HCT116 (cell line): ENCODE measurements at regions not wholly inside any gene's neighbourhood (a gene's known extent, or its start where the extent isn't known, plus 50 kb on each side); places are given as distances from the start of the nearest gene placed in this dataset.

Experiments used
- ATAC-seq: fragments of 200-7000 bp; cut with Tn5 transposase; 2 replicates; pipeline ENCODE4 v1.9.1; 2020; ENCODE audit warnings: mild to moderate bottlenecking, moderate library complexity
- BruUV-seq: library from RNA; stranded (reverse); fragments of 400-500 nt; replicated peaks from 2 replicates; lab custom pipeline; 2021; lab: Mats Ljungman, UMichigan
- CTCF ChIA-PET: fragments of 300-600 bp; sonication (Branson Sonifier 250); formaldehyde crosslinking; loops from one replicate; lab custom pipeline; 2021; ENCODE audit warnings: antibody characterized with exemption; lab: Charles Lee
- POLR2A ChIA-PET: fragments of 300-600, 350-600 bp; sonication (Branson Sonifier 250); formaldehyde crosslinking; loops from one replicate; lab custom pipeline; 2021; ENCODE audit warnings: antibody characterized with exemption; lab: Charles Lee
- RAD21 ChIA-PET, 2 experiments: fragments of 300-600 bp; sonication (Branson Sonifier 250); formaldehyde crosslinking; loops; one replicate each; lab custom pipeline; 2023; ENCODE audit warnings: low total read pairs in 2 of 2; ENCODE audit not compliant: uncharacterized antibody in 2 of 2, unreplicated experiment in 2 of 2, low non-redundant PET in 1 of 2; lab: Charles Lee
- DNase-seq: peaks from one replicate; pipeline ENCODE4 v3.0.0-alpha.2; 2010; ENCODE audit warnings: low read depth, low spot score
- H2AFZ ChIP-seq: fragments of 200-600 bp; shearing (Covaris generic), sonication (generic); 2 replicates; pipeline ENCODE4 v1.6.1; 2017; ENCODE audit warnings: low read depth, mixed run types, mixed read lengths, antibody characterized with exemption, low read length; ENCODE audit not compliant: poor library complexity, severe bottlenecking
- H3K27ac ChIP-seq: 2 replicates; pipeline ENCODE4 v1.5.1; 2012; ENCODE audit warnings: low read depth, low read length
- H3K27me3 ChIP-seq: fragments of 200-600 bp; sonication (generic); 2 replicates; pipeline ENCODE4 v1.6.1; 2016; ENCODE audit warnings: mixed run types, low read length, mixed read lengths; ENCODE audit not compliant: insufficient read depth
- H3K36me3 ChIP-seq, 2 experiments: fragments of 200-500 bp in 1 of 2; fragments of 200-600 bp in 1 of 2; sonication (Bioruptor generic) in 1 of 2; sonication (generic) in 1 of 2; 2 replicates each; pipeline versions ENCODE4 v1.5.1 to v1.6.1; 2014 to 2016; ENCODE audit warnings: low read length in 2 of 2, inconsistent platforms in 1 of 2, mixed read lengths in 1 of 2, mixed run types in 1 of 2; ENCODE audit not compliant: insufficient read depth in 2 of 2, control insufficient read depth in 1 of 2
- H3K4me1 ChIP-seq, 2 experiments: fragments of 200-600 bp in 1 of 2; sonication (generic) in 1 of 2; 2 replicates each; pipeline versions ENCODE4 v1.5.1 to v1.6.1; 2012 to 2017; ENCODE audit warnings: low read length in 2 of 2, inconsistent platforms in 1 of 2, mild to moderate bottlenecking in 1 of 2, mixed read lengths in 1 of 2, mixed run types in 1 of 2, moderate library complexity in 1 of 2; ENCODE audit not compliant: insufficient read depth in 2 of 2, control insufficient read depth in 1 of 2
- H3K4me2 ChIP-seq: fragments of 200-600 bp; sonication (generic); 2 replicates; pipeline ENCODE4 v1.6.1; 2017; ENCODE audit warnings: mixed run types, low read length, mixed read lengths
- H3K4me3 ChIP-seq, 2 experiments: fragments of 200-600 bp in 1 of 2; sonication (generic) in 1 of 2; replicated peaks in 1 of 2; 2 replicates each; pipeline ENCODE4 v1.5.1; 2011 to 2016; ENCODE audit warnings: low read length in 2 of 2, control low read depth in 1 of 2, low read depth in 1 of 2, mild to moderate bottlenecking in 1 of 2, mixed read lengths in 1 of 2, mixed run types in 1 of 2
- H3K79me2 ChIP-seq: fragments of 200-600 bp; sonication (generic); 2 replicates; pipeline ENCODE4 v1.6.1; 2017; ENCODE audit warnings: mild to moderate bottlenecking, mixed run types, low read length, moderate library complexity, mixed read lengths; ENCODE audit not compliant: insufficient read depth
- H3K9ac ChIP-seq: fragments of 200-600 bp; sonication (generic); 2 replicates; pipeline ENCODE4 v1.6.1; 2016; ENCODE audit warnings: low read length, mixed read lengths
- H3K9me2 ChIP-seq: fragments of 200-600 bp; sonication (generic), shearing (Covaris generic); 2 replicates; pipeline ENCODE4 v1.6.1; 2017; ENCODE audit warnings: mixed run types, mild to moderate bottlenecking, moderate library complexity; ENCODE audit not compliant: insufficient read depth
- H3K9me3 ChIP-seq, 2 experiments: fragments of 200-500 bp in 1 of 2; fragments of 200-600 bp in 1 of 2; sonication (Bioruptor generic) in 1 of 2; sonication (generic) in 1 of 2; 2 replicates each; pipeline ENCODE4 v1.6.1; 2014 to 2017; ENCODE audit warnings: low read length in 2 of 2, mixed read lengths in 2 of 2, inconsistent platforms in 1 of 2, low read depth in 1 of 2, mild to moderate bottlenecking in 1 of 2, mixed run types in 1 of 2, moderate library complexity in 1 of 2; ENCODE audit not compliant: control insufficient read depth in 1 of 2, insufficient read depth in 1 of 2
- H4K20me1 ChIP-seq: fragments of 200-600 bp; sonication (generic), shearing (Covaris generic); 2 replicates; pipeline ENCODE4 v1.6.1; 2017; ENCODE audit warnings: mixed run types, mild to moderate bottlenecking, moderate library complexity; ENCODE audit not compliant: insufficient read depth
- ATF3 ChIP-seq: IDR thresholded peaks from 2 replicates; pipeline ENCODE4 v1.6.1; 2012
- CBX3 ChIP-seq: IDR thresholded peaks from 2 replicates; pipeline ENCODE4 v1.6.1; 2012; ENCODE audit warnings: low read depth
- EGR1 ChIP-seq: IDR thresholded peaks from 2 replicates; pipeline ENCODE4 v1.6.1; 2012; ENCODE audit warnings: low read depth
- EZH2 ChIP-seq: fragments of 200-600 bp; sonication (generic); IDR thresholded peaks from 2 replicates; pipeline ENCODE4 v1.6.1; 2017; ENCODE audit warnings: antibody characterized with exemption, mixed run types
- EZH2phosphoT487 ChIP-seq: fragments of 200-600 bp; IDR thresholded peaks from 2 replicates; pipeline ENCODE4 v1.6.1; 2018; ENCODE audit warnings: antibody characterized with exemption, borderline replicate concordance
- FOSL1 ChIP-seq: IDR thresholded peaks from 2 replicates; pipeline ENCODE4 v1.6.1; 2012; ENCODE audit warnings: low read depth
- JUND ChIP-seq: IDR thresholded peaks from 2 replicates; pipeline ENCODE4 v1.6.1; 2012
- POLR2A ChIP-seq: IDR thresholded peaks from 2 replicates; pipeline ENCODE4 v1.7.0; 2011; ENCODE audit warnings: borderline replicate concordance; ENCODE audit not compliant: insufficient read depth, insufficient read length; ENCODE audit errors: extremely low read depth
- POLR2AphosphoS5 ChIP-seq: IDR thresholded peaks from 2 replicates; pipeline ENCODE4 v1.6.1; 2011; ENCODE audit warnings: mild to moderate bottlenecking, low read depth, low read length, moderate library complexity
- REST ChIP-seq: IDR thresholded peaks from 2 replicates; pipeline ENCODE4 v1.6.1; 2012; ENCODE audit warnings: low read depth
- SIN3A ChIP-seq: IDR thresholded peaks from 2 replicates; pipeline ENCODE4 v1.6.1; 2012; ENCODE audit warnings: low read depth
- SP1 ChIP-seq: IDR thresholded peaks from 2 replicates; pipeline ENCODE4 v1.6.1; 2012; ENCODE audit warnings: low read depth
- SRF ChIP-seq: IDR thresholded peaks from 2 replicates; pipeline ENCODE4 v1.6.1; 2012; ENCODE audit warnings: low read depth
- TCF7L2 ChIP-seq: IDR thresholded peaks from 2 replicates; pipeline ENCODE4 v1.7.0; 2011; ENCODE audit warnings: borderline replicate concordance, inconsistent platforms; ENCODE audit not compliant: insufficient read depth, insufficient read length; ENCODE audit errors: extremely low read depth
- YY1 ChIP-seq: IDR thresholded peaks from 2 replicates; pipeline ENCODE4 v1.6.1; 2011; ENCODE audit warnings: low read length, low read depth, moderate library complexity, mild to moderate bottlenecking; ENCODE audit not compliant: insufficient replicate concordance; ENCODE audit errors: extremely low read depth
- ZFX ChIP-seq: fragments of 450-650 bp; IDR thresholded peaks from 2 replicates; pipeline ENCODE4 v1.6.1; 2017
- ZNF274 ChIP-seq: fragments of 200-500 bp; sonication (Bioruptor generic); IDR thresholded peaks from 2 replicates; pipeline ENCODE4 v1.6.1; 2014; ENCODE audit warnings: mild to moderate bottlenecking, low read depth, low read length, inconsistent platforms
- intact Hi-C: fragments of 100-400 bp; cut with micrococcal nuclease; formaldehyde crosslinking; loops from 2 replicates; pipeline ENCODE4 v1.10.0; 2022
- TF ChIP-seq, protein P1 (sequence below): IDR thresholded peaks from 2 replicates; pipeline ENCODE4 v1.6.1; 2011; ENCODE audit warnings: mild to moderate bottlenecking, low read length, moderate library complexity; ENCODE audit not compliant: insufficient replicate concordance; ENCODE audit errors: extremely low read depth
- TF ChIP-seq, protein P2 (sequence below), 3 experiments: fragments of 200-600 bp in 1 of 3; sonication (generic) in 1 of 3; IDR thresholded peaks in 2 of 3; conservative IDR thresholded peaks in 1 of 3; 2 replicates each; pipeline ENCODE4 v1.5.1; 2012 to 2017; ENCODE audit warnings: low read depth in 2 of 3, low read length in 2 of 3, antibody characterized with exemption in 1 of 3, borderline replicate concordance in 1 of 3, control low read depth in 1 of 3, mild to moderate bottlenecking in 1 of 3, mixed read lengths in 1 of 3, mixed run types in 1 of 3, moderate library complexity in 1 of 3; ENCODE audit not compliant: insufficient read depth in 1 of 3
- TF ChIP-seq, protein P3 (sequence below): IDR thresholded peaks from 2 replicates; pipeline ENCODE4 v1.6.1; 2012

GRCh38 chr18:76099931-76100457 is 395.0 kb downstream of the ZNF516 start:
- H3K4me2 ChIP-seq = no peak overlapping the region
- intact Hi-C loops = no loop called here
- DNase-seq = no peak
- H3K27ac ChIP-seq = no peak overlapping the region
- H2AFZ ChIP-seq = no peak overlapping the region
- no peaks in the 10 kb centered on the region for H3K9me3 ChIP-seq
- ChIA-PET POLR2A (no interaction called here), RAD21 (no interaction called here), CTCF (no interaction called here)
- H3K4me1 ChIP-seq = no peaks in the 10 kb centered on the region
- no peak overlapping the region for H3K9ac ChIP-seq
- ATAC-seq = no peak
- no TSS peak for BruUV-seq
- no peaks in the 10 kb centered on the region for H3K36me3 ChIP-seq
- H3K79me2 ChIP-seq = no peaks in the 10 kb centered on the region
- H4K20me1 ChIP-seq = no peaks in the 10 kb centered on the region
- no peaks in the 10 kb centered on the region for H3K9me2 ChIP-seq
- H3K4me3 ChIP-seq = no peak overlapping the region
- no peaks in the 10 kb centered on the region; the same call in 1 of the 2 replicates for H3K27me3 ChIP-seq
- TF ChIP-seq REST = no peak
- TF ChIP-seq SP1 = no peak
- no peak for TF ChIP-seq JUND
- TF ChIP-seq, protein P1, sequence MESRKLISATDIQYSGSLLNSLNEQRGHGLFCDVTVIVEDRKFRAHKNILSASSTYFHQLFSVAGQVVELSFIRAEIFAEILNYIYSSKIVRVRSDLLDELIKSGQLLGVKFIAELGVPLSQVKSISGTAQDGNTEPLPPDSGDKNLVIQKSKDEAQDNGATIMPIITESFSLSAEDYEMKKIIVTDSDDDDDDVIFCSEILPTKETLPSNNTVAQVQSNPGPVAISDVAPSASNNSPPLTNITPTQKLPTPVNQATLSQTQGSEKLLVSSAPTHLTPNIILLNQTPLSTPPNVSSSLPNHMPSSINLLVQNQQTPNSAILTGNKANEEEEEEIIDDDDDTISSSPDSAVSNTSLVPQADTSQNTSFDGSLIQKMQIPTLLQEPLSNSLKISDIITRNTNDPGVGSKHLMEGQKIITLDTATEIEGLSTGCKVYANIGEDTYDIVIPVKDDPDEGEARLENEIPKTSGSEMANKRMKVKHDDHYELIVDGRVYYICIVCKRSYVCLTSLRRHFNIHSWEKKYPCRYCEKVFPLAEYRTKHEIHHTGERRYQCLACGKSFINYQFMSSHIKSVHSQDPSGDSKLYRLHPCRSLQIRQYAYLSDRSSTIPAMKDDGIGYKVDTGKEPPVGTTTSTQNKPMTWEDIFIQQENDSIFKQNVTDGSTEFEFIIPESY = no peak
- TF ChIP-seq EZH2phosphoT487 = no peak
- TF ChIP-seq, protein P2, sequence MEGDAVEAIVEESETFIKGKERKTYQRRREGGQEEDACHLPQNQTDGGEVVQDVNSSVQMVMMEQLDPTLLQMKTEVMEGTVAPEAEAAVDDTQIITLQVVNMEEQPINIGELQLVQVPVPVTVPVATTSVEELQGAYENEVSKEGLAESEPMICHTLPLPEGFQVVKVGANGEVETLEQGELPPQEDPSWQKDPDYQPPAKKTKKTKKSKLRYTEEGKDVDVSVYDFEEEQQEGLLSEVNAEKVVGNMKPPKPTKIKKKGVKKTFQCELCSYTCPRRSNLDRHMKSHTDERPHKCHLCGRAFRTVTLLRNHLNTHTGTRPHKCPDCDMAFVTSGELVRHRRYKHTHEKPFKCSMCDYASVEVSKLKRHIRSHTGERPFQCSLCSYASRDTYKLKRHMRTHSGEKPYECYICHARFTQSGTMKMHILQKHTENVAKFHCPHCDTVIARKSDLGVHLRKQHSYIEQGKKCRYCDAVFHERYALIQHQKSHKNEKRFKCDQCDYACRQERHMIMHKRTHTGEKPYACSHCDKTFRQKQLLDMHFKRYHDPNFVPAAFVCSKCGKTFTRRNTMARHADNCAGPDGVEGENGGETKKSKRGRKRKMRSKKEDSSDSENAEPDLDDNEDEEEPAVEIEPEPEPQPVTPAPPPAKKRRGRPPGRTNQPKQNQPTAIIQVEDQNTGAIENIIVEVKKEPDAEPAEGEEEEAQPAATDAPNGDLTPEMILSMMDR (IDR thresholded peaks at IDR 0.05 in 2 of 3, conservative IDR thresholded peaks at IDR 0.05 in 1 of 3; ENCODE audit: borderline replicate concordance in 1 of 3, insufficient read depth in 1 of 3, low read depth in 2 of 3, low read length in 2 of 3) = no peak
- no peak for TF ChIP-seq POLR2A
- TF ChIP-seq YY1 = no peak
- TF ChIP-seq TCF7L2 = no peak
- TF ChIP-seq EGR1 = no peak
- TF ChIP-seq ZFX = no peak
- no peak for TF ChIP-seq POLR2AphosphoS5
- TF ChIP-seq ZNF274 = no peak
- TF ChIP-seq FOSL1 = no peak
- TF ChIP-seq, protein P3, sequence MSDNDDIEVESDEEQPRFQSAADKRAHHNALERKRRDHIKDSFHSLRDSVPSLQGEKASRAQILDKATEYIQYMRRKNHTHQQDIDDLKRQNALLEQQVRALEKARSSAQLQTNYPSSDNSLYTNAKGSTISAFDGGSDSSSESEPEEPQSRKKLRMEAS = no peak
- no peak for TF ChIP-seq EZH2
- TF ChIP-seq CBX3 = no peak
- no peak for TF ChIP-seq SIN3A
- TF ChIP-seq SRF = no peak
- no peak for TF ChIP-seq ATF3
